ENCODE measurements at regions not wholly inside any gene's neighbourhood (a gene's known extent, or its start where the extent isn't known, plus 50 kb on each side); places are given as distances from the start of the nearest gene placed in this dataset.

GRCh38 chr6:14384175-14384949 lies 266.8 kb downstream of the CD83 start:
- H3K79me1 ChIP-seq (replicated peaks; ENCODE audit: low read length, poor library complexity, severe bottlenecking) = no peaks in the 10 kb centered on the region
- H3K27ac ChIP-seq (ENCODE audit: low read length, poor library complexity, severe bottlenecking) = no peak overlapping the region
- no peak overlapping the region for H2BK5ac ChIP-seq (ENCODE audit: low read depth, low read length, poor library complexity, severe bottlenecking)
- H3K9ac ChIP-seq (ENCODE audit: low read length) = no peak overlapping the region
- H2BK12ac ChIP-seq (ENCODE audit: low read length in 2 of 2) = no peak overlapping the region
- no peak overlapping the region for H2AK5ac ChIP-seq (ENCODE audit: low read length, severe bottlenecking)
- no peak for DNase-seq
- no peak overlapping the region for H2AFZ ChIP-seq (ENCODE audit: low read depth, low read length)
- H3K4me1 ChIP-seq (ENCODE audit: control insufficient read depth, insufficient read depth, low read depth, low read length) = no peaks in the 10 kb centered on the region
- no peak overlapping the region for H3K4ac ChIP-seq (ENCODE audit: low read depth in 1 of 2, low read length in 2 of 2)
- no peaks in the 10 kb centered on the region for H3K36me3 ChIP-seq (ENCODE audit: control insufficient read depth in 1 of 2, insufficient read depth in 2 of 2, low read depth in 1 of 2, low read length in 2 of 2)
- H3K18ac ChIP-seq (ENCODE audit: low read depth in 1 of 2, low read length in 2 of 2) = no peak overlapping the region
- no peak overlapping the region for H2BK15ac ChIP-seq (ENCODE audit: low read depth, poor library complexity, severe bottlenecking)
- H4K8ac ChIP-seq (ENCODE audit: low read length) = no peak overlapping the region
- 93% methylated on average over 4 of the region's 6 CpGs for WGBS
- no peaks in the 10 kb centered on the region for H3K9me3 ChIP-seq (ENCODE audit: control insufficient read depth, low read length)
- H2BK120ac ChIP-seq (ENCODE audit: low read depth, low read length) = no peak overlapping the region
- peaks cover 14 to 20% of the 10 kb centered on the region in 2 experiments for H3K27me3 ChIP-seq (ENCODE audit: control insufficient read depth in 1 of 2, insufficient read depth in 1 of 2, low read length in 2 of 2)
- H3K14ac ChIP-seq (ENCODE audit: low read length in 2 of 2) = no peak overlapping the region
- H3K4me2 ChIP-seq (ENCODE audit: low read length, poor library complexity, severe bottlenecking) = no peak overlapping the region
- H3K23ac ChIP-seq (ENCODE audit: low read length in 2 of 2) = no peak overlapping the region
- no peak overlapping the region for H4K91ac ChIP-seq (ENCODE audit: low read length)
- H3K4me3 ChIP-seq (ENCODE audit: insufficient read depth in 1 of 2, low read depth in 1 of 2, low read length in 2 of 2) = no peak overlapping the region

- Histone ChIP-seq H4K8ac (ENCODE audit: low read length) (no peak overlapping the region), H3K23ac (ENCODE audit: low read length in 2 of 2) (no peak overlapping the region), H2BK120ac (ENCODE audit: low read depth, low read length) (no peak overlapping the region), H3K9me3 (ENCODE audit: control insufficient read depth, low read length) (no peaks in the 10 kb centered on the region), H3K9ac (ENCODE audit: low read length) (no peak overlapping the region), H4K91ac (ENCODE audit: low read length) (no peak overlapping the region), H3K4me1 (ENCODE audit: control insufficient read depth, insufficient read depth, low read depth, low read length) (no peaks in the 10 kb centered on the region), H3K27ac (ENCODE audit: low read length, poor library complexity, severe bottlenecking) (no peak overlapping the region), H3K4me3 (ENCODE audit: insufficient read depth in 1 of 2, low read depth in 1 of 2, low read length in 2 of 2) (no peak overlapping the region), H2BK12ac (ENCODE audit: low read length in 2 of 2) (no peak overlapping the region), H3K14ac (ENCODE audit: low read length in 2 of 2) (no peak overlapping the region), H3K4me2 (ENCODE audit: low read length, poor library complexity, severe bottlenecking) (no peak overlapping the region), H2BK15ac (ENCODE audit: low read depth, poor library complexity, severe bottlenecking) (no peak overlapping the region), H3K4ac (ENCODE audit: low read depth in 1 of 2, low read length in 2 of 2) (no peak overlapping the region), H3K18ac (ENCODE audit: low read depth in 1 of 2, low read length in 2 of 2) (no peak overlapping the region), H3K36me3 (ENCODE audit: control insufficient read depth in 1 of 2, insufficient read depth in 2 of 2, low read depth in 1 of 2, low read length in 2 of 2) (no peaks in the 10 kb centered on the region), H3K79me1 (replicated peaks; ENCODE audit: low read length, poor library complexity, severe bottlenecking) (no peaks in the 10 kb centered on the region), H2AK5ac (ENCODE audit: low read length, severe bottlenecking) (no peak overlapping the region), H2BK5ac (ENCODE audit: low read depth, low read length, poor library complexity, severe bottlenecking) (no peak overlapping the region), H3K27me3 (ENCODE audit: control insufficient read depth in 1 of 2, insufficient read depth in 1 of 2, low read length in 2 of 2) (peaks cover 9 to 20% of the 10 kb centered on the region in 2 experiments), H2AFZ (ENCODE audit: low read depth, low read length) (no peak overlapping the region)
- no CpG with 5 or more reads among the region's 2 CpGs for WGBS
- no peak for DNase-seq
These were observed 268.7 kb downstream of the CD83 start for GRCh38 chr6:14386263-14386662.

GRCh38 chr6:14386668-14387067 lies 269.1 kb downstream of the CD83 start:
- DNase-seq = no peak
- Histone ChIP-seq H2AFZ (ENCODE audit: low read depth, low read length) (no peak overlapping the region), H3K18ac (ENCODE audit: low read depth in 1 of 2, low read length in 2 of 2) (no peak overlapping the region), H3K14ac (ENCODE audit: low read length in 2 of 2) (no peak overlapping the region), H2BK15ac (ENCODE audit: low read depth, poor library complexity, severe bottlenecking) (no peak overlapping the region), H3K36me3 (ENCODE audit: control insufficient read depth in 1 of 2, insufficient read depth in 2 of 2, low read depth in 1 of 2, low read length in 2 of 2) (no peaks in the 10 kb centered on the region), H3K4me1 (ENCODE audit: control insufficient read depth, insufficient read depth, low read depth, low read length) (no peaks in the 10 kb centered on the region), H3K9me3 (ENCODE audit: control insufficient read depth, low read length) (no peaks in the 10 kb centered on the region), H4K91ac (ENCODE audit: low read length) (no peak overlapping the region), H3K23ac (ENCODE audit: low read length in 2 of 2) (no peak overlapping the region), H2BK12ac (ENCODE audit: low read length in 2 of 2) (no peak overlapping the region), H3K9ac (ENCODE audit: low read length) (no peak overlapping the region), H2BK120ac (ENCODE audit: low read depth, low read length) (no peak overlapping the region), H4K8ac (ENCODE audit: low read length) (no peak overlapping the region), H3K27me3 (ENCODE audit: control insufficient read depth in 1 of 2, insufficient read depth in 1 of 2, low read length in 2 of 2) (peaks cover 9 to 17% of the 10 kb centered on the region in 2 experiments), H3K4me2 (ENCODE audit: low read length, poor library complexity, severe bottlenecking) (no peak overlapping the region), H3K4me3 (ENCODE audit: insufficient read depth in 1 of 2, low read depth in 1 of 2, low read length in 2 of 2) (no peak overlapping the region), H3K79me1 (replicated peaks; ENCODE audit: low read length, poor library complexity, severe bottlenecking) (no peaks in the 10 kb centered on the region), H3K27ac (ENCODE audit: low read length, poor library complexity, severe bottlenecking) (no peak overlapping the region), H2AK5ac (ENCODE audit: low read length, severe bottlenecking) (no peak overlapping the region), H3K4ac (ENCODE audit: low read depth in 1 of 2, low read length in 2 of 2) (no peak overlapping the region), H2BK5ac (ENCODE audit: low read depth, low read length, poor library complexity, severe bottlenecking) (no peak overlapping the region)
- 76% methylated on average over 4 of the region's 4 CpGs for WGBS

GRCh38 chr6:14388371-14388770 lies 270.8 kb downstream of the CD83 start:
- no peak overlapping the region for H3K4ac ChIP-seq (ENCODE audit: low read depth in 1 of 2, low read length in 2 of 2)
- H3K36me3 ChIP-seq (ENCODE audit: control insufficient read depth in 1 of 2, insufficient read depth in 2 of 2, low read depth in 1 of 2, low read length in 2 of 2) = no peaks in the 10 kb centered on the region
- DNase-seq = no peak
- no peak overlapping the region for H2BK12ac ChIP-seq (ENCODE audit: low read length in 2 of 2)
- no peak overlapping the region for H2AFZ ChIP-seq (ENCODE audit: low read depth, low read length)
- H3K9ac ChIP-seq (ENCODE audit: low read length) = no peak overlapping the region
- H2BK120ac ChIP-seq (ENCODE audit: low read depth, low read length) = no peak overlapping the region
- H3K4me1 ChIP-seq (ENCODE audit: control insufficient read depth, insufficient read depth, low read depth, low read length) = no peaks in the 10 kb centered on the region
- H4K91ac ChIP-seq (ENCODE audit: low read length) = no peak overlapping the region
- H3K4me3 ChIP-seq (ENCODE audit: insufficient read depth in 1 of 2, low read depth in 1 of 2, low read length in 2 of 2) = no peak overlapping the region
- H2AK5ac ChIP-seq (ENCODE audit: low read length, severe bottlenecking) = no peak overlapping the region
- H3K23ac ChIP-seq (ENCODE audit: low read length in 2 of 2) = no peak overlapping the region
- H3K4me2 ChIP-seq (ENCODE audit: low read length, poor library complexity, severe bottlenecking) = no peak overlapping the region
- H3K18ac ChIP-seq (ENCODE audit: low read depth in 1 of 2, low read length in 2 of 2) = no peak overlapping the region
- H3K27ac ChIP-seq (ENCODE audit: low read length, poor library complexity, severe bottlenecking) = no peak overlapping the region
- H3K14ac ChIP-seq (ENCODE audit: low read length in 2 of 2) = no peak overlapping the region
- no peak overlapping the region for H2BK5ac ChIP-seq (ENCODE audit: low read depth, low read length, poor library complexity, severe bottlenecking)
- no peak overlapping the region for H4K8ac ChIP-seq (ENCODE audit: low read length)
- H3K79me1 ChIP-seq (replicated peaks; ENCODE audit: low read length, poor library complexity, severe bottlenecking) = no peaks in the 10 kb centered on the region
- H3K9me3 ChIP-seq (ENCODE audit: control insufficient read depth, low read length) = no peaks in the 10 kb centered on the region
- H3K27me3 ChIP-seq (ENCODE audit: control insufficient read depth in 1 of 2, insufficient read depth in 1 of 2, low read length in 2 of 2) = peaks cover 3 to 4% of the 10 kb centered on the region in 2 experiments
- no peak overlapping the region for H2BK15ac ChIP-seq (ENCODE audit: low read depth, poor library complexity, severe bottlenecking)
- 50% methylated on average over 2 of the region's 2 CpGs for WGBS

All from mesenchymal stem cell (in vitro differentiated cells and primary cell).